Upper lobe of left lung (tissue), 4 donors: ENCODE measurements at regions not wholly inside any gene's neighbourhood (a gene's known extent, or its start where the extent isn't known, plus 50 kb on each side); places are given as distances from the start of the nearest gene placed in this dataset.

Source experiments
- CTCF ChIP-seq, 6 experiments: fragments of 450-650 bp in 4 of 6; fragments of 200-600 bp in 2 of 6; sonication (generic) in 2 of 6; IDR thresholded peaks; one replicate each; pipeline ENCODE4 v1.5.1; 2016 to 2019; ENCODE audit warnings: antibody characterized with exemption in 6 of 6
- EP300 ChIP-seq, 4 donors: sonication (generic); formaldehyde crosslinking; IDR thresholded peaks; one replicate each; pipeline ENCODE4 v1.5.1; 2017; ENCODE audit warnings: antibody characterized with exemption in 4 of 4, control low read depth in 2 of 4
- POLR2AphosphoS5 ChIP-seq, 2 donors: sonication (generic); formaldehyde crosslinking; IDR thresholded peaks; one replicate each; pipeline ENCODE4 v1.5.1; 2017; ENCODE audit warnings: antibody characterized with exemption in 2 of 2

GRCh38 chr7:79608005-79608404 lies 154.5 kb upstream of the MAGI2 start:
- no peak for TF ChIP-seq CTCF (IDR thresholded peaks at IDR 0.05)
- no peak for TF ChIP-seq POLR2AphosphoS5 (IDR thresholded peaks at IDR 0.05)
- no peak for TF ChIP-seq EP300 (IDR thresholded peaks at IDR 0.05)
